Astrocyte (in vitro differentiated cells and primary cell): ENCODE measurements at regions not wholly inside any gene's neighbourhood (a gene's known extent, or its start where the extent isn't known, plus 50 kb on each side); places are given as distances from the start of the nearest gene placed in this dataset.

Source experiments
- DNase-seq: peaks from one replicate; pipeline ENCODE4 v3.0.0-alpha.2; 2010; ENCODE audit warnings: low read depth
- FAIRE-seq: peaks from 2 replicates; lab custom pipeline; 2011; peaks lifted over from hg19 to GRCh38; lab: Jason Lieb, UNC
- H2AFZ ChIP-seq: 2 replicates; pipeline ENCODE4 v1.6.0; 2012; ENCODE audit warnings: low read depth, low read length, inconsistent platforms
- H3K27ac ChIP-seq: 2 replicates; pipeline ENCODE4 v1.5.1; 2011; ENCODE audit warnings: low read depth, low read length, inconsistent platforms
- H3K27me3 ChIP-seq: 2 replicates; pipeline ENCODE4 v1.6.0; 2011; ENCODE audit warnings: low read length, inconsistent platforms; ENCODE audit not compliant: insufficient read depth
- H3K36me3 ChIP-seq: 2 replicates; pipeline ENCODE4 v1.5.1; 2011; ENCODE audit warnings: low read length, inconsistent platforms; ENCODE audit not compliant: insufficient read depth
- H3K4me1 ChIP-seq: 2 replicates; pipeline ENCODE4 v1.5.1; 2011; ENCODE audit warnings: low read length, inconsistent platforms; ENCODE audit not compliant: insufficient read depth
- H3K4me2 ChIP-seq: 2 replicates; pipeline ENCODE4 v1.6.0; 2012; ENCODE audit warnings: low read length, inconsistent platforms
- H3K4me3 ChIP-seq: 2 replicates; pipeline ENCODE4 v1.5.1; 2011; ENCODE audit warnings: low read depth, mild to moderate bottlenecking, low read length, inconsistent platforms; ENCODE audit not compliant: insufficient read depth
- H3K79me2 ChIP-seq: 2 replicates; pipeline ENCODE4 v1.6.0; 2012; ENCODE audit warnings: mild to moderate bottlenecking, low read length, inconsistent platforms; ENCODE audit not compliant: insufficient read depth
- H3K9ac ChIP-seq: 2 replicates; pipeline ENCODE4 v1.6.0; 2012; ENCODE audit warnings: mild to moderate bottlenecking, low read length, inconsistent platforms
- H3K9me3 ChIP-seq: 2 replicates; pipeline ENCODE4 v1.5.1; 2012; ENCODE audit warnings: low read depth, mild to moderate bottlenecking, low read length, inconsistent platforms; ENCODE audit not compliant: insufficient read depth
- H4K20me1 ChIP-seq: 2 replicates; pipeline ENCODE4 v1.6.0; 2012; ENCODE audit warnings: low read length, inconsistent platforms; ENCODE audit not compliant: insufficient read depth
- H3K27ac Mint-ChIP-seq: one replicate; pipeline ENCODE4 v1.8.0; 2021; ENCODE audit warnings: mild to moderate bottlenecking, mixed read lengths; ENCODE audit not compliant: unreplicated experiment
- H3K27me3 Mint-ChIP-seq: one replicate; pipeline ENCODE4 v1.8.0; 2021; ENCODE audit warnings: low read depth, mixed read lengths; ENCODE audit not compliant: unreplicated experiment
- H3K36me3 Mint-ChIP-seq: one replicate; pipeline ENCODE4 v1.8.0; 2021; ENCODE audit warnings: low read depth, mixed read lengths; ENCODE audit not compliant: unreplicated experiment
- H3K4me1 Mint-ChIP-seq: one replicate; pipeline ENCODE4 v1.8.0; 2021; ENCODE audit warnings: low read depth, mixed read lengths; ENCODE audit not compliant: unreplicated experiment
- H3K4me3 Mint-ChIP-seq: one replicate; pipeline ENCODE4 v1.8.0; 2021; ENCODE audit warnings: mild to moderate bottlenecking, moderate library complexity, mixed read lengths; ENCODE audit not compliant: unreplicated experiment
- H3K9me3 Mint-ChIP-seq: one replicate; pipeline ENCODE4 v1.8.0; 2021; ENCODE audit warnings: mild to moderate bottlenecking, mixed read lengths; ENCODE audit not compliant: unreplicated experiment
- CTCF ChIP-seq: IDR thresholded peaks from 2 replicates; pipeline ENCODE4 v1.5.1; 2011; ENCODE audit warnings: low read depth, mild to moderate bottlenecking, inconsistent platforms, low read length, moderate library complexity; ENCODE audit not compliant: insufficient read depth
- EZH2 ChIP-seq: IDR thresholded peaks from 2 replicates; pipeline ENCODE4 v1.6.1; 2012; ENCODE audit warnings: mild to moderate bottlenecking, low read length, inconsistent platforms; ENCODE audit not compliant: insufficient read depth

GRCh38 chr1:188931506-188931905 lies 1546.2 kb downstream of the BRINP3 start:
- Histone ChIP-seq H3K27ac (no peak overlapping the region), H3K4me1 (no peaks in the 10 kb centered on the region), H2AFZ (no peak overlapping the region), H3K9ac (no peak overlapping the region), H3K4me2 (no peak overlapping the region), H3K27me3 (no peaks in the 10 kb centered on the region), H3K9me3 (no peaks in the 10 kb centered on the region), H4K20me1 (no peaks in the 10 kb centered on the region), H3K36me3 (no peaks in the 10 kb centered on the region), H3K79me2 (no peaks in the 10 kb centered on the region), H3K4me3 (no peak overlapping the region)
- H3K9me3 Mint-ChIP-seq: no peaks in the 10 kb centered on the region
- no peaks in the 10 kb centered on the region for H3K27me3 Mint-ChIP-seq
- no peaks in the 10 kb centered on the region for H3K4me1 Mint-ChIP-seq
- H3K27ac Mint-ChIP-seq: no peak overlapping the region
- FAIRE-seq (no peak), DNase-seq (no peak)
- H3K4me3 Mint-ChIP-seq: no peak overlapping the region
- TF ChIP-seq EZH2 (no peak), CTCF (no peak)
- H3K36me3 Mint-ChIP-seq: no peaks in the 10 kb centered on the region

GRCh38 chr1:188937965-188938551 lies 1539.6 kb downstream of the BRINP3 start:
- Histone ChIP-seq H3K4me2 (no peak overlapping the region), H3K9ac (no peak overlapping the region), H4K20me1 (no peaks in the 10 kb centered on the region), H3K27ac (no peak overlapping the region), H3K4me1 (no peaks in the 10 kb centered on the region), H3K79me2 (no peaks in the 10 kb centered on the region), H3K9me3 (no peaks in the 10 kb centered on the region), H3K27me3 (no peaks in the 10 kb centered on the region), H3K4me3 (no peak overlapping the region), H3K36me3 (no peaks in the 10 kb centered on the region), H2AFZ (no peak overlapping the region)
- H3K4me3 Mint-ChIP-seq: no peak overlapping the region
- no peaks in the 10 kb centered on the region for H3K27me3 Mint-ChIP-seq
- H3K9me3 Mint-ChIP-seq: no peaks in the 10 kb centered on the region
- H3K4me1 Mint-ChIP-seq: no peaks in the 10 kb centered on the region
- FAIRE-seq: no peak
- no peaks in the 10 kb centered on the region for H3K36me3 Mint-ChIP-seq
- peak; percentile 41 for DNase-seq
- H3K27ac Mint-ChIP-seq: no peak overlapping the region
- TF ChIP-seq EZH2: no peak
- TF ChIP-seq CTCF: peak; percentile 26

GRCh38 chr1:188941986-188942385 lies 1535.7 kb downstream of the BRINP3 start:
- Mint-ChIP-seq H3K27ac (no peak overlapping the region), H3K36me3 (no peaks in the 10 kb centered on the region)

More at GRCh38 chr1:188941986-188942385, 1535.7 kb downstream of the BRINP3 start:
- FAIRE-seq: no peak
- Histone ChIP-seq H2AFZ (no peak overlapping the region), H3K27me3 (no peaks in the 10 kb centered on the region), H3K27ac (no peak overlapping the region), H3K79me2 (no peaks in the 10 kb centered on the region), H3K36me3 (no peaks in the 10 kb centered on the region), H3K9ac (no peak overlapping the region), H3K9me3 (no peaks in the 10 kb centered on the region), H3K4me3 (no peak overlapping the region), H3K4me1 (no peaks in the 10 kb centered on the region), H3K4me2 (no peak overlapping the region), H4K20me1 (no peaks in the 10 kb centered on the region)
- no peak for DNase-seq
- TF ChIP-seq CTCF (no peak), EZH2 (no peak)
- Mint-ChIP-seq H3K9me3 (no peaks in the 10 kb centered on the region), H3K4me1 (no peaks in the 10 kb centered on the region), H3K4me3 (no peak overlapping the region), H3K27me3 (no peaks in the 10 kb centered on the region)
